Right cardiac atrium (tissue), 5 donors: ENCODE measurements at regions not wholly inside any gene's neighbourhood (a gene's known extent, or its start where the extent isn't known, plus 50 kb on each side); places are given as distances from the start of the nearest gene placed in this dataset.

ENCODE experiments used
- ATAC-seq, 2 donors: fragments of 200-7000 bp; cut with Tn5 transposase; one replicate each; pipeline versions ENCODE4 v1.8.0 to v1.9.1; 2020; ENCODE audit warnings: moderate library complexity in 2 of 2, mild to moderate bottlenecking in 1 of 2
- DNase-seq, 3 donors: peaks; one replicate each; pipeline ENCODE4 v3.0.0-alpha.2; 2020
- H3K27ac ChIP-seq: one replicate; pipeline ENCODE4 v1.5.1; 2013; ENCODE audit warnings: mild to moderate bottlenecking, low read length, control low read depth, moderate library complexity
- H3K27me3 ChIP-seq: one replicate; pipeline ENCODE4 v1.6.1; 2013; ENCODE audit not compliant: control insufficient read depth, insufficient read depth
- H3K4me1 ChIP-seq: one replicate; pipeline ENCODE4 v1.6.1; 2013; ENCODE audit warnings: low read length; ENCODE audit not compliant: control insufficient read depth, insufficient read depth
- H3K4me3 ChIP-seq: one replicate; pipeline ENCODE4 v1.5.1; 2013; ENCODE audit warnings: low read length, control low read depth
- H3K9me3 ChIP-seq: one replicate; pipeline ENCODE4 v1.6.1; 2013; ENCODE audit warnings: low read length; ENCODE audit not compliant: control insufficient read depth
- WGBS: extraction: QIAGEN DNeasy Blood & Tissue Kit; methylation state at CpG from one replicate; pipeline ENCODE4 v1.1.7; 2013; 5-methylcytosine and 5-hydroxymethylcytosine counted together
- intact Hi-C, 4 donors: fragments of 100-400 bp; cut with DNase I; formaldehyde crosslinking; loops; one replicate each; pipeline versions ENCODE4 v1.11.0 to v1.14.0; 2022 to 2023
- donor health status: healthy with polysubstance abuse.
- donor health status: DM: no; HTN: yes; CAD: no.
- donor health status: DM: no; HTN: no; CAD: no.
- donor health status: DM: no; HTN: yes; CAD: no; lungs with severe emphysema.
- donor health status: DM: yes; HTN: yes; CAD: no.

- no peak for ATAC-seq
- no peak for DNase-seq
- WGBS, result 88% methylated on average over 9 of the region's 9 CpGs
- no peak overlapping the region for H3K4me3 ChIP-seq
- no peaks in the 10 kb centered on the region for H3K27me3 ChIP-seq
- H3K27ac ChIP-seq, result no peak overlapping the region
- intact Hi-C loops, result no loop called here
- H3K9me3 ChIP-seq, result no peaks in the 10 kb centered on the region
- H3K4me1 ChIP-seq, result no peaks in the 10 kb centered on the region
Observed at GRCh38 chr5:117207088-117207668, 632.6 kb upstream of the SEMA6A start.

- Histone ChIP-seq H3K27ac (no peak overlapping the region), H3K4me1 (no peaks in the 10 kb centered on the region), H3K9me3 (no peaks in the 10 kb centered on the region), H3K27me3 (no peaks in the 10 kb centered on the region), H3K4me3 (peak overlapping the region; percentile 28)
- DNase-seq (no peak), ATAC-seq (no peak)
- intact Hi-C loops, result no loop called here
- 47% methylated on average over 2 of the region's 2 CpGs for WGBS
Observed at GRCh38 chr5:117205894-117206293, 631.3 kb upstream of the SEMA6A start.

- no peaks in the 10 kb centered on the region for H3K27me3 ChIP-seq
- WGBS, result 26% methylated on average over 10 of the region's 10 CpGs
- H3K4me3 ChIP-seq, result peak overlapping the region; percentile 28
- H3K27ac ChIP-seq, result no peak overlapping the region
- ATAC-seq, result no peak
- H3K4me1 ChIP-seq, result no peaks in the 10 kb centered on the region
- DNase-seq, result no peak
- intact Hi-C loops, result no loop called here
- H3K9me3 ChIP-seq, result no peaks in the 10 kb centered on the region
Observed at GRCh38 chr5:117204926-117205869, 630.6 kb upstream of the SEMA6A start.

- Histone ChIP-seq H3K4me3 (no peak overlapping the region), H3K27me3 (no peaks in the 10 kb centered on the region), H3K4me1 (no peaks in the 10 kb centered on the region), H3K27ac (no peak overlapping the region), H3K9me3 (no peaks in the 10 kb centered on the region)
- 85% methylated on average over 4 of the region's 4 CpGs for WGBS
- DNase-seq (no peak), ATAC-seq (no peak)
- intact Hi-C loops, result no loop called here
Observed at GRCh38 chr5:117204404-117204803, 629.8 kb upstream of the SEMA6A start.

GRCh38 chr5:117203584-117203983 is 629.0 kb upstream of the SEMA6A start:
- WGBS, result 94% methylated on average over 2 of the region's 2 CpGs

GRCh38 chr5:117201001-117201400 is 626.4 kb upstream of the SEMA6A start:
- no peak for DNase-seq
- ATAC-seq, result no peak
- intact Hi-C loops, result no loop called here
- Histone ChIP-seq H3K27me3 (no peaks in the 10 kb centered on the region), H3K27ac (no peak overlapping the region), H3K4me3 (no peak overlapping the region), H3K9me3 (no peaks in the 10 kb centered on the region), H3K4me1 (no peaks in the 10 kb centered on the region)
- WGBS, result 29% methylated on average over 1 of the region's 1 CpG

More at GRCh38 chr5:117203584-117203983, 629.0 kb upstream of the SEMA6A start:
- ATAC-seq, result no peak
- no peak overlapping the region for H3K27ac ChIP-seq
- intact Hi-C loops, result no loop called here
- no peak for DNase-seq
- H3K4me3 ChIP-seq, result no peak overlapping the region
- H3K4me1 ChIP-seq, result no peaks in the 10 kb centered on the region
- no peaks in the 10 kb centered on the region for H3K9me3 ChIP-seq
- H3K27me3 ChIP-seq, result no peaks in the 10 kb centered on the region

GRCh38 chr5:117195076-117195475 is 620.5 kb upstream of the SEMA6A start:
- DNase-seq (no peak), ATAC-seq (no peak)
- Histone ChIP-seq H3K27ac (no peak overlapping the region), H3K27me3 (no peaks in the 10 kb centered on the region), H3K4me3 (no peak overlapping the region), H3K9me3 (no peaks in the 10 kb centered on the region), H3K4me1 (no peaks in the 10 kb centered on the region)
- intact Hi-C loops, result no loop called here

- DNase-seq (no peak), ATAC-seq (no peak)
- Histone ChIP-seq H3K4me3 (no peak overlapping the region), H3K27me3 (no peaks in the 10 kb centered on the region), H3K9me3 (no peaks in the 10 kb centered on the region), H3K4me1 (no peaks in the 10 kb centered on the region), H3K27ac (no peak overlapping the region)
- intact Hi-C loops, result no loop called here
- WGBS, result 60% methylated on average over 2 of the region's 2 CpGs
Observed at GRCh38 chr5:117191251-117191650, 616.6 kb upstream of the SEMA6A start.

GRCh38 chr5:117189784-117190183 is 615.2 kb upstream of the SEMA6A start:
- H3K4me1 ChIP-seq, result no peaks in the 10 kb centered on the region
- WGBS, result 78% methylated on average over 4 of the region's 4 CpGs
- H3K27me3 ChIP-seq, result no peaks in the 10 kb centered on the region
- no peak for ATAC-seq
- no peaks in the 10 kb centered on the region for H3K9me3 ChIP-seq
- no peak for DNase-seq
- no peak overlapping the region for H3K27ac ChIP-seq
- H3K4me3 ChIP-seq, result no peak overlapping the region
- intact Hi-C loops, result no loop called here

- intact Hi-C loops, result no loop called here
- Histone ChIP-seq H3K9me3 (no peaks in the 10 kb centered on the region), H3K27ac (no peak overlapping the region), H3K27me3 (no peaks in the 10 kb centered on the region), H3K4me3 (no peak overlapping the region), H3K4me1 (no peaks in the 10 kb centered on the region)
- WGBS, result 32% methylated on average over 1 of the region's 1 CpG
- ATAC-seq (no peak), DNase-seq (no peak)
Observed at GRCh38 chr5:117188211-117188610, 613.6 kb upstream of the SEMA6A start.

GRCh38 chr5:117186751-117187150 is 612.1 kb upstream of the SEMA6A start:
- no peak overlapping the region for H3K27ac ChIP-seq
- H3K27me3 ChIP-seq, result no peaks in the 10 kb centered on the region
- no peak for ATAC-seq
- no peaks in the 10 kb centered on the region for H3K9me3 ChIP-seq
- DNase-seq, result no peak
- no peaks in the 10 kb centered on the region for H3K4me1 ChIP-seq
- intact Hi-C loops, result no loop called here
- 79% methylated on average over 3 of the region's 3 CpGs for WGBS
- H3K4me3 ChIP-seq, result no peak overlapping the region
